H1 (cell line): ENCODE measurements at regions not wholly inside any gene's neighbourhood (a gene's known extent, or its start where the extent isn't known, plus 50 kb on each side); places are given as distances from the start of the nearest gene placed in this dataset.

Experiments used
- JUN ChIP-seq: IDR thresholded peaks from 2 replicates; pipeline ENCODE4 v1.6.1; 2011; ENCODE audit warnings: low read depth, mild to moderate bottlenecking, improper control_type of control experiment, low read length
- SAP30 ChIP-seq: fragments of 300-600 bp; sonication (generic); IDR thresholded peaks from 2 replicates; pipeline ENCODE4 v1.7.1; 2012; ENCODE audit warnings: low read length, moderate library complexity, mild to moderate bottlenecking, inconsistent platforms; ENCODE audit not compliant: insufficient read depth, insufficient replicate concordance
- SIX5 ChIP-seq: IDR thresholded peaks from 2 replicates; pipeline ENCODE4 v1.6.1; 2011; ENCODE audit warnings: mild to moderate bottlenecking, low read depth, low read length
- SRF ChIP-seq: IDR thresholded peaks from 2 replicates; pipeline ENCODE4 v1.6.1; 2011; ENCODE audit warnings: mild to moderate bottlenecking, low read depth, low read length, moderate library complexity
- ZNF274 ChIP-seq: IDR thresholded peaks from 2 replicates; pipeline ENCODE4 v1.7.0; 2012; ENCODE audit warnings: low read length, borderline replicate concordance; ENCODE audit errors: extremely low read depth
- TF ChIP-seq, protein P1 (sequence below): IDR thresholded peaks from 2 replicates; pipeline ENCODE4 v1.6.1; 2011; ENCODE audit warnings: low read depth, mild to moderate bottlenecking, low read length; ENCODE audit not compliant: insufficient read depth

DNA sequence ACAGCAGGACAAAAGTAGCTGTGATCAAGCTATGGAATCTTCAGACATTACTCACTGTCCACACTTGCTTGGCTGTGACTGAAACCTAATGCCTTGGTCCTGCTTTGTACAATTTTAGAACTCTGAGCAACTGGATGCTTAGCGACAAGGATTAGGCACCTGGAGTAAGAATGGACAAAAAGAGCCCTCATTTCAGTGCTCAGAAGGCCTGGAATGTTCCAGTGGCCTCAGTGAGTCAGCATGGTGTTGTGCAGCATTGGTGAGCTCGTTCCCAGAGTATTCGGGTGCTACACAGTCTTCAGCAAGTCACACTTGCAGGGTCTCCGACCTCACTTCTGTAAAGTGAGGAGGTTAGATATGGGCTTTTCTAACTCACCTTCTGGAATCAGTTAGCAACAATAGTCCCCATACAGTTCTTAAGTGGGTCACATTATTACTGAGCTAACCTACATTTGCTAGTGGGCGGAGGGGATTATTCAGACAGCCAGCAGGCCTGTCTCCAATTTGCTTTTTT, 108.0 kb upstream of the MDM1 start (continued):
- TF ChIP-seq SAP30 (no peak), SIX5 (no peak), ZNF274 (no peak), JUN (no peak), SRF (no peak)
- TF ChIP-seq, protein P1, sequence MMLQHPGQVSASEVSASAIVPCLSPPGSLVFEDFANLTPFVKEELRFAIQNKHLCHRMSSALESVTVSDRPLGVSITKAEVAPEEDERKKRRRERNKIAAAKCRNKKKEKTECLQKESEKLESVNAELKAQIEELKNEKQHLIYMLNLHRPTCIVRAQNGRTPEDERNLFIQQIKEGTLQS: no peak
- TF ChIP-seq, all 59 proteins: peak for 0
